GM12878 (cell line): ENCODE measurements at regions not wholly inside any gene's neighbourhood (a gene's known extent, or its start where the extent isn't known, plus 50 kb on each side); places are given as distances from the start of the nearest gene placed in this dataset.

Experiments used
- ATF7 ChIP-seq: fragments of 450-650 bp; IDR thresholded peaks from 2 replicates; pipeline ENCODE4 v1.6.1; 2016; ENCODE audit warnings: low read depth, mild to moderate bottlenecking
- CHD2 ChIP-seq: IDR thresholded peaks from 2 replicates; pipeline ENCODE4 v1.6.1; 2011; ENCODE audit warnings: low read depth, low read length, improper control_type of control experiment, borderline replicate concordance
- PML ChIP-seq: IDR thresholded peaks from 2 replicates; pipeline ENCODE4 v1.6.1; 2012; ENCODE audit warnings: low read length, inconsistent platforms
- POLR2A ChIP-seq: IDR thresholded peaks from 2 replicates; pipeline ENCODE4 v1.6.1; 2011; ENCODE audit warnings: low read depth, mild to moderate bottlenecking, low read length
- SMARCA5 ChIP-seq: fragments of 450-650 bp; IDR thresholded peaks from 2 replicates; pipeline ENCODE4 v1.6.1; 2017; ENCODE audit warnings: mild to moderate bottlenecking
- YY1 ChIP-seq: IDR thresholded peaks from 2 replicates; pipeline ENCODE4 v1.6.1; 2011; ENCODE audit warnings: low read depth, mild to moderate bottlenecking, low read length
- TF ChIP-seq, protein P1 (sequence below), 3 experiments: IDR thresholded peaks in 2 of 3; conservative IDR thresholded peaks in 1 of 3; 2 replicates each; pipeline ENCODE4 v1.5.1; 2011; ENCODE audit warnings: low read depth in 3 of 3, low read length in 3 of 3, mild to moderate bottlenecking in 3 of 3, control low read depth in 2 of 3, moderate library complexity in 2 of 3, inconsistent platforms in 1 of 3, mixed read lengths in 1 of 3; ENCODE audit not compliant: control insufficient read depth in 2 of 3, insufficient read depth in 1 of 3; ENCODE audit errors: extremely low read depth in 1 of 3
- TF ChIP-seq, protein P2 (sequence below): IDR thresholded peaks from 2 replicates; pipeline ENCODE4 v1.6.1; 2012; ENCODE audit warnings: mild to moderate bottlenecking, low read depth, low read length
- TF ChIP-seq, protein P3 (sequence below): IDR thresholded peaks from 2 replicates; pipeline ENCODE4 v1.6.1; 2011; ENCODE audit warnings: low read depth, low read length, improper control_type of control experiment, borderline replicate concordance

DNA sequence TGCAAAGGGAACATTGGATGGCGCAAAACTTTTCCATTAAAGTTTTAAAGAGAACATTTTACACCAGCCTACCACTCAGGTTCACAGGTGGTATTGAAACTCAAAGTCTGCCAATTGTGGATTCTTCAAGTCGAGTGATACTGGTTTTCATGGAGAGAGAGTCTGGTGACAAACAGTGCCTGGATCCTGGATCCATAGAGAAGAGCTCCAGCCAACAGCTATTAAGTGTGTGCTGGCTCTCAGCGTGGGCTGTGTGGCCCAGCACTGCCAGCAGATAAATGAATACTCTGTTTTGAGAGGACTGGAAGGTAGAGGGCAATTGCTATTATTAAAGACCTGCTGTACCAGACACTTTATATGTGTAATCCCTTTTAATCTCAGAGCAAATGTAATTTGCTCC, 118.9 kb upstream of the SYT6 start:
- TF ChIP-seq, protein P1, sequence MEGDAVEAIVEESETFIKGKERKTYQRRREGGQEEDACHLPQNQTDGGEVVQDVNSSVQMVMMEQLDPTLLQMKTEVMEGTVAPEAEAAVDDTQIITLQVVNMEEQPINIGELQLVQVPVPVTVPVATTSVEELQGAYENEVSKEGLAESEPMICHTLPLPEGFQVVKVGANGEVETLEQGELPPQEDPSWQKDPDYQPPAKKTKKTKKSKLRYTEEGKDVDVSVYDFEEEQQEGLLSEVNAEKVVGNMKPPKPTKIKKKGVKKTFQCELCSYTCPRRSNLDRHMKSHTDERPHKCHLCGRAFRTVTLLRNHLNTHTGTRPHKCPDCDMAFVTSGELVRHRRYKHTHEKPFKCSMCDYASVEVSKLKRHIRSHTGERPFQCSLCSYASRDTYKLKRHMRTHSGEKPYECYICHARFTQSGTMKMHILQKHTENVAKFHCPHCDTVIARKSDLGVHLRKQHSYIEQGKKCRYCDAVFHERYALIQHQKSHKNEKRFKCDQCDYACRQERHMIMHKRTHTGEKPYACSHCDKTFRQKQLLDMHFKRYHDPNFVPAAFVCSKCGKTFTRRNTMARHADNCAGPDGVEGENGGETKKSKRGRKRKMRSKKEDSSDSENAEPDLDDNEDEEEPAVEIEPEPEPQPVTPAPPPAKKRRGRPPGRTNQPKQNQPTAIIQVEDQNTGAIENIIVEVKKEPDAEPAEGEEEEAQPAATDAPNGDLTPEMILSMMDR (IDR thresholded peaks at IDR 0.05 in 2 of 3, conservative IDR thresholded peaks at IDR 0.05 in 1 of 3; ENCODE audit: control insufficient read depth in 2 of 3, extremely low read depth in 1 of 3, insufficient read depth in 1 of 3, low read depth in 3 of 3, low read length in 3 of 3), result no peak
- TF ChIP-seq POLR2A (no peak), SMARCA5 (no peak), ATF7 (no peak), PML (no peak), YY1 (no peak), CHD2 (no peak)
- TF ChIP-seq, protein P2, sequence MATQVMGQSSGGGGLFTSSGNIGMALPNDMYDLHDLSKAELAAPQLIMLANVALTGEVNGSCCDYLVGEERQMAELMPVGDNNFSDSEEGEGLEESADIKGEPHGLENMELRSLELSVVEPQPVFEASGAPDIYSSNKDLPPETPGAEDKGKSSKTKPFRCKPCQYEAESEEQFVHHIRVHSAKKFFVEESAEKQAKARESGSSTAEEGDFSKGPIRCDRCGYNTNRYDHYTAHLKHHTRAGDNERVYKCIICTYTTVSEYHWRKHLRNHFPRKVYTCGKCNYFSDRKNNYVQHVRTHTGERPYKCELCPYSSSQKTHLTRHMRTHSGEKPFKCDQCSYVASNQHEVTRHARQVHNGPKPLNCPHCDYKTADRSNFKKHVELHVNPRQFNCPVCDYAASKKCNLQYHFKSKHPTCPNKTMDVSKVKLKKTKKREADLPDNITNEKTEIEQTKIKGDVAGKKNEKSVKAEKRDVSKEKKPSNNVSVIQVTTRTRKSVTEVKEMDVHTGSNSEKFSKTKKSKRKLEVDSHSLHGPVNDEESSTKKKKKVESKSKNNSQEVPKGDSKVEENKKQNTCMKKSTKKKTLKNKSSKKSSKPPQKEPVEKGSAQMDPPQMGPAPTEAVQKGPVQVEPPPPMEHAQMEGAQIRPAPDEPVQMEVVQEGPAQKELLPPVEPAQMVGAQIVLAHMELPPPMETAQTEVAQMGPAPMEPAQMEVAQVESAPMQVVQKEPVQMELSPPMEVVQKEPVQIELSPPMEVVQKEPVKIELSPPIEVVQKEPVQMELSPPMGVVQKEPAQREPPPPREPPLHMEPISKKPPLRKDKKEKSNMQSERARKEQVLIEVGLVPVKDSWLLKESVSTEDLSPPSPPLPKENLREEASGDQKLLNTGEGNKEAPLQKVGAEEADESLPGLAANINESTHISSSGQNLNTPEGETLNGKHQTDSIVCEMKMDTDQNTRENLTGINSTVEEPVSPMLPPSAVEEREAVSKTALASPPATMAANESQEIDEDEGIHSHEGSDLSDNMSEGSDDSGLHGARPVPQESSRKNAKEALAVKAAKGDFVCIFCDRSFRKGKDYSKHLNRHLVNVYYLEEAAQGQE, result no peak
- TF ChIP-seq, protein P3, sequence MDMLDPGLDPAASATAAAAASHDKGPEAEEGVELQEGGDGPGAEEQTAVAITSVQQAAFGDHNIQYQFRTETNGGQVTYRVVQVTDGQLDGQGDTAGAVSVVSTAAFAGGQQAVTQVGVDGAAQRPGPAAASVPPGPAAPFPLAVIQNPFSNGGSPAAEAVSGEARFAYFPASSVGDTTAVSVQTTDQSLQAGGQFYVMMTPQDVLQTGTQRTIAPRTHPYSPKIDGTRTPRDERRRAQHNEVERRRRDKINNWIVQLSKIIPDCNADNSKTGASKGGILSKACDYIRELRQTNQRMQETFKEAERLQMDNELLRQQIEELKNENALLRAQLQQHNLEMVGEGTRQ, result no peak
